Right lobe of liver (tissue), 6 donors: ENCODE measurements at regions not wholly inside any gene's neighbourhood (a gene's known extent, or its start where the extent isn't known, plus 50 kb on each side); places are given as distances from the start of the nearest gene placed in this dataset.

Experiments
- ATAC-seq, 4 donors: fragments of 200-7000 bp; cut with Tn5 transposase; one replicate each; pipeline ENCODE4 v1.9.1; 2020; ENCODE audit warnings: mild to moderate bottlenecking in 4 of 4, moderate library complexity in 4 of 4
- DNase-seq, 3 donors: peaks; one replicate each; pipeline ENCODE4 v3.0.0-alpha.2; 2020
- H3K27ac ChIP-seq, 3 donors: fragments of 200-600 bp; one replicate each; pipeline ENCODE4 v1.8.0; 2022
- H3K27me3 ChIP-seq, 2 donors: fragments of 200-600 bp; one replicate each; pipeline ENCODE4 v1.8.0; 2022
- H3K36me3 ChIP-seq, 4 donors: fragments of 200-600 bp; sonication (generic) in 1 of 4; one replicate each; pipeline versions ENCODE4 v1.5.1 to v1.8.0; 2017 to 2022; ENCODE audit warnings: control low read depth in 1 of 4
- H3K4me1 ChIP-seq, 4 donors: fragments of 200-600 bp; sonication (generic) in 1 of 4; one replicate each; pipeline versions ENCODE4 v1.5.1 to v1.8.0; 2017 to 2022; ENCODE audit warnings: control low read depth in 1 of 4
- H3K4me3 ChIP-seq, 3 donors: fragments of 200-600 bp; one replicate each; pipeline ENCODE4 v1.8.0; 2022
- H3K9me3 ChIP-seq, 4 donors: fragments of 200-600 bp; sonication (generic) in 1 of 4; one replicate each; pipeline versions ENCODE4 v1.5.1 to v1.8.0; 2017 to 2022; ENCODE audit warnings: control low read depth in 1 of 4
- POLR2A ChIP-seq: fragments of 450-650 bp; IDR thresholded peaks from one replicate; pipeline ENCODE4 v1.6.1; 2017; ENCODE audit warnings: antibody characterized with exemption, mild to moderate bottlenecking
- WGBS: methylation state at CpG from one replicate; pipeline ENCODE4 v1.1.6; 2018; ENCODE audit warnings: low coverage, low lambda C conversion rate; ENCODE audit not compliant: insufficient coverage; ENCODE audit errors: missing lambda C conversion rate; 5-methylcytosine and 5-hydroxymethylcytosine counted together
- intact Hi-C, 2 donors: fragments of 100-400 bp; cut with DNase I; formaldehyde crosslinking; loops; one replicate each; pipeline versions ENCODE4 v1.11.2 to v1.14.1; 2022
- TF ChIP-seq, protein P1 (sequence below), 4 donors: fragments of 200-600 bp in 3 of 4; fragments of 450-650 bp in 1 of 4; IDR thresholded peaks; one replicate each; pipeline versions ENCODE4 v1.5.1 to v1.8.0; 2016 to 2022; ENCODE audit warnings: antibody characterized with exemption in 4 of 4, mild to moderate bottlenecking in 2 of 4
- donor health status: DM: no; HTN: yes; CAD: no.
- donor health status: DM: no; HTN: no; CAD: no.
- donor health status: DM: no; HTN: no; CAD: no.
- donor health status: DM: no; HTN: yes; CAD: no.
- donor health status: DM: no; HTN: yes; CAD: no.

DNA sequence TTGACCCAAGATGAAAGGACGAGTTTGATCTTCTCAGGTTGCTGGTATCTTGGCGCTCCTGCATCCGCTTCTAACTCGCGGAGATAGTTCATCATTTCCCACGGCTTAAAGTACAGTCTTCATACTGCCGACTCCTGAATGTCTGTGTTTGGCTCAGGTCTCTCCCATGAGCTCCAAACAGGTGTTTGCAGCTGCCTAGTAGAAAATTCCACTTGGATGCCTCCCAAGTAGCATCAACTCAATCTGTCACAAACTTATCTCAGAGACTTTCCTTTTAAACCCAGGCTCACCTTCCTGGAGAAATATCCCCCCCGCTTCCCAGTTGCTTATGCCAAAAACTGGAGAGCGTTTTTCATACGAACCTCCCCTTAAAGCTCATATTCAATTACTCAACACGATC lies 986.5 kb downstream of the TBC1D22A start:
- ATAC-seq (no peak), DNase-seq (no peak)
- no peak for TF ChIP-seq POLR2A
- TF ChIP-seq, protein P1, sequence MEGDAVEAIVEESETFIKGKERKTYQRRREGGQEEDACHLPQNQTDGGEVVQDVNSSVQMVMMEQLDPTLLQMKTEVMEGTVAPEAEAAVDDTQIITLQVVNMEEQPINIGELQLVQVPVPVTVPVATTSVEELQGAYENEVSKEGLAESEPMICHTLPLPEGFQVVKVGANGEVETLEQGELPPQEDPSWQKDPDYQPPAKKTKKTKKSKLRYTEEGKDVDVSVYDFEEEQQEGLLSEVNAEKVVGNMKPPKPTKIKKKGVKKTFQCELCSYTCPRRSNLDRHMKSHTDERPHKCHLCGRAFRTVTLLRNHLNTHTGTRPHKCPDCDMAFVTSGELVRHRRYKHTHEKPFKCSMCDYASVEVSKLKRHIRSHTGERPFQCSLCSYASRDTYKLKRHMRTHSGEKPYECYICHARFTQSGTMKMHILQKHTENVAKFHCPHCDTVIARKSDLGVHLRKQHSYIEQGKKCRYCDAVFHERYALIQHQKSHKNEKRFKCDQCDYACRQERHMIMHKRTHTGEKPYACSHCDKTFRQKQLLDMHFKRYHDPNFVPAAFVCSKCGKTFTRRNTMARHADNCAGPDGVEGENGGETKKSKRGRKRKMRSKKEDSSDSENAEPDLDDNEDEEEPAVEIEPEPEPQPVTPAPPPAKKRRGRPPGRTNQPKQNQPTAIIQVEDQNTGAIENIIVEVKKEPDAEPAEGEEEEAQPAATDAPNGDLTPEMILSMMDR (IDR thresholded peaks at IDR 0.05), result no peak
- no peak overlapping the region for H3K27ac ChIP-seq
- intact Hi-C loops, result no loop called here
- H3K4me1 ChIP-seq, result no peaks in the 10 kb centered on the region
- H3K4me3 ChIP-seq, result no peak overlapping the region
- WGBS, result 63% methylated on average over 10 of the region's 11 CpGs
- peaks cover 0 to 5% of the 10 kb centered on the region in 2 donors for H3K27me3 ChIP-seq
- no peaks in the 10 kb centered on the region for H3K9me3 ChIP-seq
- no peaks in the 10 kb centered on the region for H3K36me3 ChIP-seq

DNA sequence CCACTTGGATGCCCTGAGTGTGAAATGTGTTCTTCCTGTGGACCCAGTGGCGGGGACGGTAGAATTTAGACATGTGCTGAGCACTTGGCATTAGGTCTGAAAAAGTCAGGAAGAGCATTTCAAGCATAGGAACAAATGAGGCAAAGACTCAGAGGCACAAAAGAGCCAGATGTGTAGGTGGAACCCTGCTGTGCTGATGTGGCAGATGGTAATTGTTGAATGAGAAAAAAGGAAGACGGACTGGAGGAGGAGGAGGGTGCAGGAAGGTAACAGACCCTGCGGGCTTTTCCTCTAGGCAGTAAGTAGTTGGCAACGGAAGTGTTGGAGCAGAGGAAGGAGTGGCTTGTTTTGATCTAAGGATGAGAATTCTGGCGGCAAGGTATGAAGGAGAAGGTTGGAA lies 985.8 kb downstream of the TBC1D22A start:
- Histone ChIP-seq H3K27me3 (peaks cover 0 to 5% of the 10 kb centered on the region in 2 donors), H3K4me1 (no peaks in the 10 kb centered on the region), H3K4me3 (no peak overlapping the region), H3K9me3 (no peaks in the 10 kb centered on the region), H3K36me3 (no peaks in the 10 kb centered on the region), H3K27ac (no peak overlapping the region)
- intact Hi-C loops, result no loop called here
- no peak for DNase-seq
- ATAC-seq, result no peak
- TF ChIP-seq, protein P1 (IDR thresholded peaks at IDR 0.05), result no peak
- TF ChIP-seq POLR2A, result no peak
- 27% methylated on average over 6 of the region's 6 CpGs for WGBS

DNA sequence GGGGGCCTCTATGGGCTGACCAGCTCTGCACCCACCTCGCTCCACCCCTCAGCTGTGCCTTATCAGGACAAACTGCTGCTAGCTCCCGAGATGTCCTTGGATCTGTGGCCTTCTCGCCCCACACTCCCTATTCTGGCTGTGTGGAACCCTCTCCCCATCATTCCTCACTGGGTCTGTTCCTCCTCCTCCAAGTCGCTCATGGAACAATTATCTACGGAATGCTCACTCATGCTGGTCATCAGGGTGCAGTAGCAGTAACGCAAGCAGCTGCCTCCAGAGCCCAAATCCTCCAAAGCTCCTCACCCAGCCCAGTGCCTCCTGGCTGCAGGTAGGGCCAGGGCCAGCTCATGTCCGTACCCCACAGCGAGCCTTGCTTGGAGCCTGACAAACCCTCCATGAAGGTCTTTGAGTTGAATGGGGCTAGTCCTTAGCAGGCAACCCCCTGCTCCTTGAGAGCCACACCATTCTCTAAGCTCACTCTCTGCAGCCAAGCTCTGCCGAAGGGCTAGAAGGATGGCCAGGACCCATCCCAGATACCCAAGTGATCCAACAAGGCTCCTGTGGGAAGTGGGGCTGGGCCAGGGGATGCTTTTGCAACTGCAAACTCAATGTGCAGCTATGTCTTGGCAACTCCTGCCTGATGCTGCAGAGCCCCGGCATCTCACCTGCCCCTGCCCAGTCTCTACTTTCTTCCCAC lies 977.8 kb downstream of the TBC1D22A start:
- intact Hi-C loops, result no loop called here
- 80% methylated on average over 1 of the region's 10 CpGs for WGBS
- ATAC-seq (no peak), DNase-seq (no peak)
- Histone ChIP-seq H3K4me3 (no peak overlapping the region), H3K4me1 (no peaks in the 10 kb centered on the region), H3K36me3 (no peaks in the 10 kb centered on the region), H3K27ac (no peak overlapping the region), H3K9me3 (no peaks in the 10 kb centered on the region), H3K27me3 (no peaks in the 10 kb centered on the region)
- no peak for TF ChIP-seq POLR2A
- TF ChIP-seq, protein P1 (IDR thresholded peaks at IDR 0.05), result no peak

DNA sequence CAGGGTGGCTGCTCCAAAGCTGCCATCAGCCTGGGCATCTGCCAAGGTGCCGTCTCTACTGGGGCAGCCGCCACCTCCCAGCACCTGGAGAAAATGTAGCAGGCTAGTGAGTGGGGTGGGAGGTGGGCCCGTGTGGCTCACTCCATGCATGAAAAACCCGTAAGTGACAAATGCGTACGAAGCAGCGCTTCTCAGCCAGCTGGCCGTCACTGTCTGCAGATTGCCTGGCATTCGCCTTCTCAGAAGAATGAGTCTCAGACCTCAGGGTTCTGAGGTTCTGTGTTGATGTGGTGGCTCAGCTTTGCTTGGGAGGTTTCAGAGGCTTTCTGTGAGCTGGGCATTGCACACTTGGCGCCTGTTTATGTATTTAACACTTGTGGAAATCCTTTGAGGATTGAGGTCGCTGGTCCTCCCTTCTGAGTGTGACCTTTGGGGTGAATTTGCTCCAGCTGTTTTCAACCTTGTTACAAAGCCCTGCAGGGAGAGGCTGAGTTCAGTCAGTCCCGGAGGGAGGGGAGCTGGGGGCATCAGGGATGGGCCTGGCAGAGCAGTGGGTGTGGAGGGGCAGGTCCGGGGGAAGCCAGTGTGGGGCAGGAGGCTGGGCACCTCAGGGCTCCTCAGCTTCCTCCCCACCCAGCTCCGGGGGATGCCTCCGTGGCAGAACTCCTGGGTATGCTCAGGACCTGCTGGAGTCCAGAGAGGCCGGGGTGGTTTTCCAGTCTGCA lies 977.0 kb downstream of the TBC1D22A start:
- intact Hi-C loops, result no loop called here
- H3K36me3 ChIP-seq, result no peaks in the 10 kb centered on the region
- WGBS, result 61% methylated on average over 9 of the region's 16 CpGs
- TF ChIP-seq POLR2A, result no peak
- TF ChIP-seq, protein P1 (IDR thresholded peaks at IDR 0.05), result no peak
- no peaks in the 10 kb centered on the region for H3K9me3 ChIP-seq
- no peak overlapping the region for H3K27ac ChIP-seq
- ATAC-seq (no peak), DNase-seq (no peak)
- H3K27me3 ChIP-seq, result no peaks in the 10 kb centered on the region
- no peak overlapping the region for H3K4me3 ChIP-seq
- no peaks in the 10 kb centered on the region for H3K4me1 ChIP-seq
